Fibroblast of lung (primary cell): ENCODE measurements at regions not wholly inside any gene's neighbourhood (a gene's known extent, or its start where the extent isn't known, plus 50 kb on each side); places are given as distances from the start of the nearest gene placed in this dataset.
"Not testable (repeated sequence)": the region's sequence is repeated elsewhere in the genome, so short reads cannot be mapped to it uniquely, and the experiment has no call there.

Source experiments
- CTCF ChIP-seq, 2 donors: IDR thresholded peaks in 1 of 2; conservative IDR thresholded peaks in 1 of 2; 1 replicate in 1 of 2; 2 replicates in 1 of 2; pipeline ENCODE4 v1.5.1; 2011 to 2012; ENCODE audit warnings: low read length in 2 of 2, control low read depth in 1 of 2, inconsistent platforms in 1 of 2, low read depth in 1 of 2, mild to moderate bottlenecking in 1 of 2
- EZH2 ChIP-seq: IDR thresholded peaks from 2 replicates; pipeline ENCODE4 v1.5.1; 2012; ENCODE audit warnings: low read length, control low read depth, mild to moderate bottlenecking; ENCODE audit errors: missing control alignments

GRCh38 chr2:87360250-87360649 lies 338.6 kb upstream of the PLGLB1 start:
- TF ChIP-seq CTCF (conservative IDR thresholded peaks at IDR 0.05 in 1 of 2, IDR thresholded peaks at IDR 0.05 in 1 of 2; ENCODE audit: low read depth in 1 of 2, low read length in 2 of 2); EZH2: not testable (repeated sequence)
